Renal pelvis (tissue), 1 donor: ENCODE measurements at regions not wholly inside any gene's neighbourhood (a gene's known extent, or its start where the extent isn't known, plus 50 kb on each side); places are given as distances from the start of the nearest gene placed in this dataset.
"Not testable (repeated sequence)": the region's sequence is repeated elsewhere in the genome, so short reads cannot be mapped to it uniquely, and the experiment has no call there.

Experiments
- DNase-seq: peaks from one replicate; pipeline ENCODE4 v3.0.0-alpha.2; 2013

DNA sequence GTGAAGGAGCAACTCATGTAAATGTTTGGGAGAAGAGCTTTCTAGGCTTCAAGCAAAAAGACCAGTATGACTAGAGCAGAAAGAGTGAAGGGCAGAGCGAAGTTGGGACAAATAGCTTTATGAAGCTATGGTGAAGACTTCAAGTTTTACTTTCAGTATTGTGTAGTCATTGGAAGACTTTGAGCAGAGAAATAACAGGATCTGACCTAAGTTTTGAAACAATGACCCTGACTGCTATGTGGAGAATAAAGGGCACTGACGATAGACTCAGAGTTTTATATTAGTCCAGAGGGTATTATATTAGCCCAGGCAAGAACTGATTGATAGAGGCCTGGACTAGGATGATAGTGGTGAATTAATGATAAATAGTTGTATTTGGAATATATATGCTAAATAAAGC lies 187.3 kb downstream of the KTN1 start:
- no peak for DNase-seq

DNA sequence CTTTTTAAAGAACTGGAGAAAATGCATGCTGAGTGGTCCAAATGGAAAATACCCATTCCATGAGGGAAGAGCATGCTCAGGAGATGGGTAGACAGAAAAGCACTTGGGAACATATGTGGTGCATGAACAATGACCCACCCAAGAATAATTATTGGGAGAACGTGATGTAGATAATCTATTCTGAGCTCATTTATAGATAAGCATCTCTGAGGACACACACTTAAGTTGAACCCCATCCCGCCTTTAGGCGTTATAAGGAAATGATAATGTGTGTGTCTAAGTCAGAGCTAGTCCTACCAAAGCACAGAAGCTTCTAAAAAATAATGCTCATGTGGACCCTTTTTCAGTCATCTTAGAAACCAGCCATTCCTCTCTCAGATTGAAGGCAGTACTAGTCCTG lies 189.9 kb downstream of the KTN1 start:
- DNase-seq, result no peak

DNA sequence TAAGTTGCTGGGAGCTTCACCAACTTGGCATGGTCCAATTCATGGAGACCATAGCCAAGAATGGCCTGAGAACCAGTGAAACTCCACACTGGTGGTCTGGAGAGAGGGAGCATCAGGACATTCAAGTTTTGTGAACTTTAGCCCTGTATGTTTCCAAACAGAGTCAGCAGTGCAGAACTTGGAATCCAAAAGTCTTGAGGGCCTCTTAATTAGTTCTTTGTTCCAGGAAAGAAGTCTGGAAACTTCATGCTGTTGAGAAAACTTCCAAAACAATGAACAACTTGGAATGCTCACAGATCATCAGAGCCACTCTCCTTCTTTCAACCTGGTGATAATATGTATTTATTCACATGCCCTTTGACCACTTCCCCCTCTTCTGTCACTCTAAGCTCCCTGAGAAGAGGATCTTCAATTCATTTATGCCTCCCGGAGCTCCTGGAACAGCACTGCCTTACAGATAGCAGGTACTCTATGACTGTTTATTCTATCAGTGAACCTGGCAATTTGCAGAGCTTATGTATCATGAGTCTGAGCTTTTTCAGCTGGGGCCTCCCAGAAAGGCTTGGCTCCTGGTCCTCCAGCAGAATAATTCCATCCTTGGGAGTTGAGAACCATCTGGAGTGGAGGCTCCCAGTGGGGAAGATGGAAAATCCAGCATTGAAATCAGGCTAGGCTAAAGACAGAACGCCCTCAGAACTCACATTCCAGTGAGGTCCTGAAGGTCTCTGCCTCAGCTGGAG lies 191.4 kb downstream of the KTN1 start:
- no peak for DNase-seq

DNA sequence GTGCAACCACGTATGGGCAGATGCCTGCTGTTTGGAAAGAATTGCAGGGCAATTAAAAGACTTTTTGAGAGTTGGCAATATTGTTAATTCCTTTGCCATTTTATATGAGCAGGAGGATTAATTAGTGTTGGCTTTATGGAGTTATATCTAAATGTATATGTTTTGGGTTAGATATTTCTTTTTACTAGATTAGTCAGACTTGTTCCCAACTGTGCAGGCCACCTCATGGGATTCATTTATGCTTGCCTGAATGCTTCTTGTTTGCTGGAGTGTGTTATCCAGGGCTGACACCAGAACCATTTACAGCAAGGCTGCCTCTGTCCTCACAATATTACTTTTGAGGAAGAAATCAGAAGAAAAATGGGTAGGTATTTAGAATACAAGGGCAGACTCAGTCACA lies 192.5 kb downstream of the KTN1 start:
- no peak for DNase-seq

DNA sequence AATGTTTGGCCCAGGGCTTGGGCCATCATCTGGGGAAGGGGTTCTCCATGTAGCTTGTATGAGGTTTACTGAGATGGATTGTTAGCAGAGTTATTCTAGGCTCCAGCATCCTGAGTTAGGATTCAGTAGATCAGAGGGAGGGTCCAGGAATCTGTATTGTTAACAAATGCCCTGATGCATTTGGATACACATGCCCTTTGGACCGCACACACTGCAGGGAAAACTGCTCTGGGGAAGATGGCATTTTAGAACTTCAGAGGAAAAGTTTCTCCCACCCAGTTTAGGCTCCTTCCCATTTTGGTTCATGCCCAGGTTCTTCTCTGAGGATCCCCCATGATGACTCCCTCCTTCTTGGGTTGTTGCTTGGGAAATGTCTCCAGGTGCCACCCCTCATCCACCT lies 193.3 kb downstream of the KTN1 start:
- no peak for DNase-seq

DNA sequence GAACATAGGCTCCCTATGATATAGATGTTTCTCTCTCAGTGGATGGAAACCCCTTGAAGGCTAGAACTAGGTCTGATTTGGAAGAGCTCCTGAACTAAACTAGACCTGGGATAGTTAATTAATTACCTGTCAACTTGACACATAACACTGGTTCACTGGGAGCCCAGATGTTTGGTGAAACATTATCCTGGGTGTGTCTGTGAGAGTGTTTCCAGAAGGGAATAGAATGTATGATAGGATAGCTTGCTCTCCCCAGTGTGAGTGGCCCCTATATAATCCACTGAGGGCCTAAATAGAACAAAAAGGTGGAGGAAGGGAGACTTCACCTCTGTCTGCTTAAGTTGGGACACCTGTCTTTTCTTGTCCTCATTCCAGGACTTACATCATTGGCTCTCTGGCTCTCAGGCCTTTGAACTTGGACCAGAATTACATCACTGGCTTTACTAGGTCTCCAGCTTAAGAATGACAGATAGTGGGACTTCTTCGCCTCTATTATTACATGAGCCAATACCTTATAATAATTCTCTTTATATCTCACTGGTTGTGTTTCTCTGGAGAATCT lies 194.1 kb downstream of the KTN1 start:
- DNase-seq, result no peak

DNA sequence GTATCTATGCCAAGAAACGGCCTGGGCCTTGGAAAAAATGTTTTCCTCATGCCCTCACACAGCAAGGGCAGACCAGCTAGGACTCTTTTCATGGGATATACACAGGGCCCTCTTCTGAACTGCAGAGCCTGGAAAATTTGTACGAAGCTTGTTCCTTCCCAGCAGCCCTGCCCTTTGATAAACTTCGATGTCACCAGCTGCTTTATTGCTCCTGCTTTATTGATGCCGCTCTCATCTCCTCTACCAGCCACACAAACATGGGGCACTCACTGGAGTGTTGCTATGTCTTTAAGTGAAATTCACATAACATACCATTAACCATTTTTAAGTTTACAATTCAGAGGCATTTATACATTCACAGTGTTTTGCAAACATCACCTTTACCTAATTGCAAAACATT lies 197.9 kb downstream of the KTN1 start:
- DNase-seq, result no peak

DNA sequence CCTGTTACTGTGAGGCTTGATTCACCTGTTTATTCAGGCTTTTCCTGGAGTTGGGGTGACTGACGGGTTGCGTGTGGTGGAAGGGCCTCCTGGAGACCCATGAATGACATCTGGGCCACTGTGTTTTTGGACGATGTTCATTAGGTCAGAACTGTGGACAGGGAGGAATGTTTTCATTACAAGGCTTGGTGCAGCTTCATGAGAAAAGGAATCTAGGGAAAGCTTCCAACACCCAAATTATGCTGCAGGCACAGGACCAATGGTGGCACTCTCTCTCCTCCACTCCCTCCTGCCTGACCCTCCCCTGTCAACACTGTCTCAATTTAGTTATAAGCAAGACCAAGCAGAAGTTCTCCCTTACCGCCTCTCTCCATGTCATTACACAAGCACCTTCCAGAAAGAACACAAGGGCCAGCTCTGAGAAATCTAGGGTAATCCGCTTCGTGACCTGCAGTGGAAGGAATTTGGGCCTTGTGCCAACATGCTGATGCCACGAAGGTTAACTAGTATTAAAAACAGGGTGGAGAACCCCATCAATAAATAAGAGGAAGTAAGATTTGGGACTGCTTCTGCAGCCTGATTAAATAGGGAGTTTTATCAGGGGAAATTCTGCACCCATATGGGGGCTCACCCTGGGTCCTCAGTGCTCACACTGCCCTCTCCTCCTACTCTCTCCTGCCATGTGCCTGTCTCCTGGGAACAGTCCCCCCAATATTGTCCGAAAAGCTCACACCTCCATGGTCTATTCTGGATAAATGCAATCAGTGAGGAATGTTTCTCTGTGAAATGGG lies 200.3 kb downstream of the KTN1 start:
- DNase-seq, result peak; percentile 29

DNA sequence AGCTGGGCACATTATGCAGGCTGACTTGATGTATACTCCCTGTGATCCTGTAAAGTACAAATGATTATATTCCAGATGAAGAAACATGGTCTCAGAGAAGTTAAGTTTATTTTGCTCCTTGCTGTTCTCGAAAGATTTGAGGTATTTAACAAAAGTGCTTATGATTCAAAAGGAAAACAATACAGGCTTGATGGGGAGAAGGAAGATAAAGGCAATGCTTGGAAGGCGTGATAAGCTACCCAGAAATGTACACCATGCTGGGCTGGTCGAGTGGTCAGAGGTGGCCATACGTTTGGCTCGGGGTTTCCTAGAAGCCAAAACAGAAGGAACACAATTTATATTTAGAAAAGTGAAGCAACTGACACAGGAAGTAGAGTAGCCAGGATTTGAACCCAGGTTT lies 201.0 kb downstream of the KTN1 start:
- DNase-seq, result no peak

DNA sequence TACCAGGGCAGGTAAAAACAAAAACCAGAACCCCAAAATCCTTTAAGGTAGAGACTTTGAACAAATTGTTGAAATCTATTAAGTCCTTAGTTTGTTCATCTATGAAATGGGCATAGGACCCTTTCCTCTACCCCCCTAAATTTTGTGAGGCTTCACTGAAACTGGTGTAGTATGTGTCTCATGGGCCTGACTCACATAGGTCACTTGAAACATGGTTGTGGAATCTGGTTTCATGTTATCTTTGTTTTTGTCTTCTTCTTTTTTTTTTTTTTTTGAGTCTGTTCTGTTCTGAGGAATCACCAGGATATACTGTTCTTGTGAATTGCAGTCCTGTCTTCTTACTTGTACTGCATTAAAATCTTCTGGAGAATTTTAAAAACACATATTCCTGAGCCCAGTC lies 202.2 kb downstream of the KTN1 start:
- no peak for DNase-seq

DNA sequence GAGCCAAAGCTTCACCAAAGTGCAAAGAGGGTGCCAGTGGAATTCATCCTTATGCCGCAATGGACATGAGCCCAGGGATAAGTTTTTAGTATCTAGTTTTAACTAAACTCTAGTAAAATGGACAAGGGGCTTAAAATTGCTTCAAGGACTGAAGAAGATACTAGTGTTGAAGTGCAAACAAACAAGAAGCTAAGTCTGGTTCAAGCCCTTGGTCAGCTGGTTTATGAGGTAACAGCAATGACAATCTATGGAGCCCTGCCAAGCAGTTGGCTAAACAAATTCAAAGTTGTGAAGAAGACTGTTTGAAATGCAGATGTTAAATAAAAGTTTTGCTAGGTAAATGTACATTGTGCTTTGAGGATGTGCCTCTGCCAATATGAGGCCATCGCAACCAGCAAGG lies 209.4 kb downstream of the KTN1 start:
- DNase-seq, result no peak

DNA sequence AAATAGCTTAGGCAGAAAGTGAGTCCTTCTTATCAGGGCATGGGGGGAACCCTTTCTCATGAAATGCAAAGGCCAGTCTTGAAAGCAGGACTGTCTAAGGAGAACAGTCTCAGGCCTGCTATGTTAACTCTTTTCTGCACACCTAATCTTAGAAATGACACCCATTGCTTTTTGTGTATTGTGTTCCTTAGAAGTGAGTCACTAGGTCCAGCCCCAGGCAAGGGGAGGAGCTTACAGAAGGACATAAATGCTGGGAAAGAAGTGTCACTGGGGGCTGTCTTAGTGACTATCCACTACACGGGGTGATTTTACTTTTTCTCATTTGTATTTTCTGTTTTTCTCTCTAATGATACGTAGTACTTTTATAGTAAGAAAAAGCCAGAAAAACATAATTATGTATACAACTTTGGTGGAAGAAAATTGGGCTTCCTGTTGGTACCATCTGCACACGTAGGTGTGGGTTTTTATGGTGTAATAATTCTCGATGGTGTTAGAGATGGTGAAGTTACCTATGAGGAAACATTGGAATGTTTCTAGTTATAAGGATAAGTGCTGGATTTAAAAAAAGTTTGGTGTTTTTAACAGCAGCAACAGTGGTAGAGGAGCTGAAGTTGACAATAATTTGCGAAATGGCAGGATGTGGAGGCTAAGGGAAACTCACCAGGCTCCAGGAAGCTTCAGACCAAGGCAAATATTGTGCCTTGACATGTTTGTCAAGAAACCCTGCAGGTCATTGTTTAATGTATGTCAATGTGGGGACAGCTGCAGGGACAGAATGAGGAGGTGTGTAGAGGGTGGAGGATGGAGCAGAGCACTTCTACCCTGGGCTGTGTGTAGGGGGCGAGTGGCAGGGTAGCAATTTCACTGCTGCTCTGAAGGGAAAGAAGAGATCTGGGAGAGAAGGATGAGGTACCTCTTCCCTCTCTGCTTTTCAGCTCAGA lies 214.9 kb downstream of the KTN1 start:
- no peak for DNase-seq

DNA sequence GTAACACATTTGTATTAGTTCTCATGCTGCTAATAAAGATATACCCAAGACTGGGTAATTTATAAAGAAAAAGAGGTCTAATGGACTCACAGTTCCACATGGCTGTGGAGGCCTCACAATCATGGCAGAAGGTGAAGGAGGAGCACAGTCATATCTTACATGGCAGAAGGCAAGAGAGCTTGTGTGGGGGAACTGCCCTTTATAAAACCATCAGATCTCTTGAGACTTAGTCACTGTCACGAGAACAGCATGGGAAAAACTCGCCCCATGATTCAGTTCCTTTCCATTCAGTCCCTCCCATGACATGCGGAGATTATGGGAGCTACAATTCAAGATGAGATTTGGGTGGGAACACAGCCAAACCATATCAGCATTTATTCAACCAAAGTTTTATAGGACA lies 216.5 kb downstream of the KTN1 start:
- not testable (repeated sequence) for DNase-seq

DNA sequence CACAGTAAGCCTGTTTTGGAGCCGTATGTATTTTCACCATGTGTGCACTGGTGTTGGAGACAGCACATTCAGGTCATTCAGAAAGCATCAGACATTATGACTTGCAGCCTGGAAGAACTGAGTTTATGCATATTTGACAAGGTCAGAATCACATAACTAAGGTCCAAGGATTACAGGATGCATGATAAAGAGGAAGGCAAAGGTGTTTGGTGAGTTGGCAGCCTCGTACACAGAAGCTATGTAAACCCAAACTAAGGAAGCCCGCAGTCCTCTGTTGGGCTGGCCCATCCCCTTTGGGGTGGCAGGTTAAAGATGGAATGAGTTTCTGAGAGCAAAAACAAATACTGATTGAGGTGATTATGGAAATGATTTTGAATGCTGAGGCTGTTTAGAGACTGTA lies 218.4 kb downstream of the KTN1 start:
- DNase-seq, result no peak

DNA sequence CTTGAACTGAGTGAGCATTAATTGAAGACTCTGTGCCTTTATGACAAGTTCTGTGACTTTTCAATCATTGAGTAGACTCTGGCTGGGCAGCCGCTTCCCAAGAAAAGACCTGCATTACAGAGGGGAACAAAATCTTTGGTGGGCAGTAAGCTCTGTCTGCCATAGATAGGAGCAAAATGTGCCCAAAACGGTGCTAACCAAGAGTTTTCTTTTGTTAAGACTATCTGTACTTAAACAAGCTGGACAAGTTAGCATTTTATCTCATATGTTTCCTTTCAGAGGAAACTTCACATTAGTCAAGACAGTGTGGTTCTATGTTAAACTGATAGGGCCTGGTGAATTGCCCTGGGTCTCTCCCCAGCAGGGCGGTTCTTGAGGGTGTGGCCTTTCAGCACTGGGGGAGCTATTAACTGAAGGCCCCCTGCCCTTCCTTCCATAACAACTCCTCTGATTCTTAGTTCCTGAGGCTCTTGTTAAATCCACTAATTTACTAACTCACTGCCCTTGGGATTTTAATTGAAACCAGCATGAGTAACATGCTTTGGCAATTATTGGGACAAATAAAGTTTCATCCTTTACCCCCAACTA lies 219.6 kb downstream of the KTN1 start:
- no peak for DNase-seq

DNA sequence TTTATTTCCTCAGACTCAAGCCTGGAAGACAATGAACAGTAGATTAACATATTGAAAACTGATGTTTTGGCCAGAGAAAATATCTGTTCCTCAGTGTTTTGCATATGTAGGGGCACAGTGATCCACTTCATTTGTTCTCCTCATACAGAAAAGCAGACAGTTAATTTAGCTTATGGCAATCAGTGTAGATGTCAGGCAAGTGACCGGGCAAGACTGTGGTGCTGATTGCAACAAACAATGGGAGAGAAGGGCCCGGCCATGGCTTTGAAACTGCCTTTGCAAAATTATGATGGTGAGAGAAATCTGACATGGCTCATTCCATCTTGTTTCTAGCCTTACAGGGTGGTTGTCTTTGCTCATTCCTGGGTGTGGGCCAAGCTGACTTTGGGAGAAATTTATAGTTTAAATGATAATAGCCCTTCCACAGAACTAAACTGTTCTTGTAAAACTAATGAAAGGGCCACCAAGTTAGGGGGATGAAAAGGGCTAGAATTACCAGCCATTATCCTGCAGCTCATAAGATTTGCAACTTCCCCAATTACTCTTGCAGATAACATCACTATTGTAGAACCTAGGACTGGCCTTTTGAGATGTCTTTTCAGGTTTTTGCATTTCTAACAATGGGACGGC lies 220.3 kb downstream of the KTN1 start:
- DNase-seq, result no peak

DNA sequence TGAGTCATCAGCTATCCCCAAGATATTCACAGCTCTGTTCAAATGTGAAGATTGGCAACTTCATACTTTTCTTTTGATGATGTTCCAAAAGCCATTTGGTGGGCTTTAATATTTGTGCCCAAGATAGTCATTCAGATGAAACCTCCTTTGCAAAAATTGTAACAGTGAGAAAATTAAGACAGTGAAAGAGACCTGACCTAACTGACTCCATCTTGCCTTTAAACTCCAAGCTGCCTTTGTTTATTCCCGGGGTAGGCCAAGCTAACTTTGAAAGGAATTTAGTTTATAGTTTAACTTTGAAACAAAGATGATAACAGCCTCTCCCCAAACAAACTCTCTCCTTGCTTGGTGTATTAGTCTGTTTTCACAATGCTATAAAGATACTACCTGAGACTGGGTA lies 221.1 kb downstream of the KTN1 start:
- no peak for DNase-seq

DNA sequence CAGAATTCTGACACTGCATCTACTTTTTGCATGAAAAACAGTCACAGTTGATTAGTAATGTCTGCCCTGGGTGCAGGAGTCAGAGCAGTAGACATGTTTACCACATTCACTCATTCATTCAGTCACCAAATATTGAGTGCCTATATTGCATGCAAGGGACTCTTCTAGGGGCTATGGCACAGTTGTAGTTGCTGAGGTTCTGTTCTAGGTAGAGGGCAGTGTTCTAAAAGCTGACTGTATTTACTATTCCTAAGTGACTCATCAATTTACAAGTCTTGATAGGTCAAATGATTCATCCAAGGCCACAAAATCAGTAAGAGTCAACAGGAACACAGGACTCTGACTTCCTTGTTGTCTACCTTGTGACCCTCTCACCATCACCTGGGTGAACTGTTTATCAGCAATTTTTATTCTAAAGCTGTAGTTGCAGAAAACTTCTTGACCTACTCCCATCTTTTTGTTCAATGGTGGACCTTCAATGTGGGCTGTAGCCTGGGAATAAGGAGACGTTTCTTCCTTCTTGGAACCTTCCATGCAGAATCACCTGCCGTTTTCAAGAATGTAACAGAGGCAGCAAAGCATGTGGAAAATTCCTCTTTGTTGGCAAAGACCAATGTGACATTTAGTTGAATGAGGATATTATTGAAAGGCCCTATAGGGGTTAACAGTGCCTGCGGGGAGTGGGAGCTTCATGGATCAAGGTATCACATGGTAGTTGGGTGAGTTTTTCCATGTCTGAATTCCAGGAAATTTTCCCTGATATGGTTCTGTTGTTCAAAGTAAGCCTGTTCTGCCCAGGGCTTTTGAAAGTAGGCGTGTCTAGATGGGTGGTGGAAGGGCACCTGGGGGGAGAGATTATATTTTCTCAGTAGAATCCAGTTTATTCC lies 223.2 kb downstream of the KTN1 start:
- no peak for DNase-seq

DNA sequence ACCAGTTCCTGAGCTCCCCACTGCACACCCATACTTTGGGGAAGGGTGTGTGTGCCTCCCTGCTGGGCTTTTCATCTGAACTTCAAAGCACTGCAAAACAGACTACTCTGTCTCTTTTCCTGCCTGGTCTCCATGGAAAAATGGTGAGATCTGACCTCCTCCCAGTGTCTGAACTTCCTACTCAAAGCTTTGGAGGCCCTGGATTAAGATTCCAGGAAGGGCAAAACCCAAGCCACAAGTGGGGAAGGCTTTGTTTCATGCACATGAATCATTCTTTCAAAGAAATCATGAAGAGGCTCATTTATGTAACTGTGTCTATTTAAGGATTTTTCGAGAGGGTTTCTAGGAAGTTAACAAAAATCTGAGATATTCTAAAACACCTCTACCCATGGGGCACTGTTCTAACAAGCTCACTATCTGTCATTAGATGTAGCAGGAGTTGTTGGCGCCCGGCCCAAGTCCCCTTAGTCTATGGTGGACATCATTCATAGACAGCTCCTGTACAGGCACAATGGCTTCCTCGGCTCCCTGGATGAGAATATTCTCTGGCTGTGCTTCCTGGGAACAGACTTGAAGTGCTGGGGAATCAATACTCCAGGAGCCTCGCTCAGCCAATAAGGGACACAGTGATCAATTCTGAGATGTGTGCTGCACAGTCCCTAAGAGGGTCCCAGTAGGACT lies 224.0 kb downstream of the KTN1 start:
- no peak for DNase-seq

DNA sequence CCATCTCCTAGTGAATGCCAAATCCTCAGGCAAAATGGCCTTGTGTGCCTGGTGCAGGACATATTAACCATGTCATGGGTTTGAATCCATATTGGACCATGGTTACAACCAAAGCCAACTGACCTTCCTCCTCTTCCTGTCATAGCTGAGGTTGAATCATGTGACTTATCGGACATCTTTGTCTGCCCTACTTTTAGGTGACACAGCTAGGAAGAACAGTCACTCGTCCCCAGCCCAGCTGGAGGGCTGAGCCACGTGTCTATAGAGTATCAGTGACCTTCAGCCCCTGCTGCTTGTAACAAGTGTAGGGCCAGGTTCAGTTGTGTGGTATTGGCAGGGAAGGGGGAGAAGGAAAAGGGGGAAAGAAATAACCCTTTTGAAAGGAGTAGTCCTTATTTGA lies 225.2 kb downstream of the KTN1 start:
- DNase-seq, result no peak
